ENCODE measurements at regions not wholly inside any gene's neighbourhood (a gene's known extent, or its start where the extent isn't known, plus 50 kb on each side); places are given as distances from the start of the nearest gene placed in this dataset.

- Histone ChIP-seq H3K9me2 (ENCODE audit: insufficient read depth, low read length) (no peaks in the 10 kb centered on the region), H3K4me1 (ENCODE audit: insufficient read depth, low read length, poor library complexity, severe bottlenecking) (no peaks in the 10 kb centered on the region), H3K36me3 (ENCODE audit: insufficient read depth, low read length) (no peaks in the 10 kb centered on the region), H3K4me2 (ENCODE audit: low read length) (no peak overlapping the region), H3K9me3 (ENCODE audit: low read length) (no peaks in the 10 kb centered on the region), H3K79me2 (ENCODE audit: insufficient read depth, low read depth, low read length) (no peaks in the 10 kb centered on the region), H2AFZ (ENCODE audit: low read length) (no peak overlapping the region), H3K27ac (ENCODE audit: low read depth, low read length, poor library complexity, severe bottlenecking) (no peak overlapping the region), H3K4me3 (ENCODE audit: low read depth, low read length, poor library complexity, severe bottlenecking) (no peak overlapping the region), H4K20me1 (ENCODE audit: insufficient read depth, low read length) (no peaks in the 10 kb centered on the region)
- BruUV-seq (replicated peaks), result no TSS peak
- no peak for DNase-seq (ENCODE audit: low spot score)
- TF ChIP-seq EZH2phosphoT487 (IDR thresholded peaks at IDR 0.05; ENCODE audit: borderline replicate concordance, low read depth, low read length) (no peak), CTCF (conservative IDR thresholded peaks at IDR 0.05; ENCODE audit: low read length) (no peak)
- ChIA-PET POLR2A (interaction anchor here (1.0 kb wide), 1 partner anchor 700 kb away, joined by 3 read pairs; no protein-coding TSS in a partner anchor), CTCF (ENCODE audit: unreplicated experiment) (no interaction called here)
- intact Hi-C loops (cut with micrococcal nuclease; ENCODE audit: unreplicated experiment), result no loop called here
Measured at GRCh38 chr4:153963216-153963615, 174.3 kb upstream of the SFRP2 start.

- H3K9me2 ChIP-seq (ENCODE audit: insufficient read depth, low read length), result no peaks in the 10 kb centered on the region
- ChIA-PET POLR2A (interaction anchor here (0.5 to 1.0 kb wide), 2 partner anchors 99 to 700 kb away, joined by 3 read pairs; no protein-coding TSS in a partner anchor), CTCF (ENCODE audit: unreplicated experiment) (no interaction called here)
- no peak overlapping the region for H3K4me2 ChIP-seq (ENCODE audit: low read length)
- no peaks in the 10 kb centered on the region for H3K79me2 ChIP-seq (ENCODE audit: insufficient read depth, low read depth, low read length)
- no peak for DNase-seq (ENCODE audit: low spot score)
- TF ChIP-seq EZH2phosphoT487 (IDR thresholded peaks at IDR 0.05; ENCODE audit: borderline replicate concordance, low read depth, low read length), result no peak
- no peak for TF ChIP-seq CTCF (conservative IDR thresholded peaks at IDR 0.05; ENCODE audit: low read length)
- no peaks in the 10 kb centered on the region for H3K4me1 ChIP-seq (ENCODE audit: insufficient read depth, low read length, poor library complexity, severe bottlenecking)
- H3K4me3 ChIP-seq (ENCODE audit: low read depth, low read length, poor library complexity, severe bottlenecking), result no peak overlapping the region
- H3K9me3 ChIP-seq (ENCODE audit: low read length), result no peaks in the 10 kb centered on the region
- no peak overlapping the region for H2AFZ ChIP-seq (ENCODE audit: low read length)
- H4K20me1 ChIP-seq (ENCODE audit: insufficient read depth, low read length), result no peaks in the 10 kb centered on the region
- BruUV-seq (replicated peaks), result no TSS peak
- intact Hi-C loops (cut with micrococcal nuclease; ENCODE audit: unreplicated experiment), result no loop called here
- no peak overlapping the region for H3K27ac ChIP-seq (ENCODE audit: low read depth, low read length, poor library complexity, severe bottlenecking)
- H3K36me3 ChIP-seq (ENCODE audit: insufficient read depth, low read length), result no peaks in the 10 kb centered on the region
Measured at GRCh38 chr4:153962311-153963039, 173.6 kb upstream of the SFRP2 start.

GRCh38 chr4:153955327-153955726 lies 166.4 kb upstream of the SFRP2 start:
- TF ChIP-seq CTCF (conservative IDR thresholded peaks at IDR 0.05; ENCODE audit: low read length), result no peak
- TF ChIP-seq EZH2phosphoT487 (IDR thresholded peaks at IDR 0.05; ENCODE audit: borderline replicate concordance, low read depth, low read length), result no peak
- no peak overlapping the region for H3K4me2 ChIP-seq (ENCODE audit: low read length)
- H3K4me3 ChIP-seq (ENCODE audit: low read depth, low read length, poor library complexity, severe bottlenecking), result no peak overlapping the region
- BruUV-seq (replicated peaks), result no TSS peak
- no peaks in the 10 kb centered on the region for H3K9me3 ChIP-seq (ENCODE audit: low read length)
- no peak overlapping the region for H3K27ac ChIP-seq (ENCODE audit: low read depth, low read length, poor library complexity, severe bottlenecking)
- no peak for DNase-seq (ENCODE audit: low spot score)
- no peaks in the 10 kb centered on the region for H4K20me1 ChIP-seq (ENCODE audit: insufficient read depth, low read length)
- H3K79me2 ChIP-seq (ENCODE audit: insufficient read depth, low read depth, low read length), result no peaks in the 10 kb centered on the region
- H3K4me1 ChIP-seq (ENCODE audit: insufficient read depth, low read length, poor library complexity, severe bottlenecking), result no peaks in the 10 kb centered on the region
- ChIA-PET CTCF (ENCODE audit: unreplicated experiment) (no interaction called here), POLR2A (no interaction called here)
- no peaks in the 10 kb centered on the region for H3K36me3 ChIP-seq (ENCODE audit: insufficient read depth, low read length)
- no peak overlapping the region for H2AFZ ChIP-seq (ENCODE audit: low read length)
- H3K9me2 ChIP-seq (ENCODE audit: insufficient read depth, low read length), result no peaks in the 10 kb centered on the region
- intact Hi-C loops (cut with micrococcal nuclease; ENCODE audit: unreplicated experiment), result no loop called here

Data from OCI-LY7 (cell line).